Lower lobe of right lung (tissue), 2 donors: ENCODE measurements at regions not wholly inside any gene's neighbourhood (a gene's known extent, or its start where the extent isn't known, plus 50 kb on each side); places are given as distances from the start of the nearest gene placed in this dataset.

ENCODE experiments used
- ATAC-seq, 2 donors: fragments of 200-7000 bp; cut with Tn5 transposase; one replicate each; pipeline ENCODE4 v1.9.1; 2020 to 2022; ENCODE audit warnings: mild to moderate bottlenecking in 2 of 2, moderate library complexity in 2 of 2
- DNase-seq: peaks from one replicate; pipeline ENCODE4 v3.0.0-alpha.2; 2020
- H3K27ac ChIP-seq: fragments of 200-600 bp; one replicate; pipeline ENCODE4 v1.8.0; 2022
- H3K27me3 ChIP-seq: fragments of 200-600 bp; one replicate; pipeline ENCODE4 v1.8.0; 2022; ENCODE audit warnings: low read depth
- H3K36me3 ChIP-seq: fragments of 200-600 bp; one replicate; pipeline ENCODE4 v1.8.0; 2022; ENCODE audit warnings: mild to moderate bottlenecking
- H3K4me1 ChIP-seq: fragments of 200-600 bp; one replicate; pipeline ENCODE4 v1.8.0; 2022
- H3K4me3 ChIP-seq: fragments of 200-600 bp; one replicate; pipeline ENCODE4 v1.8.0; 2022; ENCODE audit warnings: mild to moderate bottlenecking
- H3K9me3 ChIP-seq: fragments of 200-600 bp; one replicate; pipeline ENCODE4 v1.8.0; 2022
- intact Hi-C: fragments of 100-400 bp; cut with DNase I; formaldehyde crosslinking; loops from one replicate; pipeline ENCODE4 v1.11.0; 2022
- TF ChIP-seq, protein P1 (sequence below): fragments of 200-600 bp; IDR thresholded peaks from one replicate; pipeline ENCODE4 v1.8.0; 2022; ENCODE audit warnings: antibody characterized with exemption, mild to moderate bottlenecking
- donor health status: DM: no; HTN: yes; CAD: no; lungs with severe emphysema.

GRCh38 chr20:23157734-23158133 lies 71.6 kb upstream of the CD93 start:
- intact Hi-C loops = no loop called here
- Histone ChIP-seq H3K4me3 (no peak overlapping the region), H3K4me1 (peaks cover 75% of the 10 kb centered on the region), H3K27me3 (no peaks in the 10 kb centered on the region), H3K36me3 (no peaks in the 10 kb centered on the region), H3K27ac (no peak overlapping the region), H3K9me3 (no peaks in the 10 kb centered on the region)
- no peak for DNase-seq
- no peak for ATAC-seq
- TF ChIP-seq, protein P1, sequence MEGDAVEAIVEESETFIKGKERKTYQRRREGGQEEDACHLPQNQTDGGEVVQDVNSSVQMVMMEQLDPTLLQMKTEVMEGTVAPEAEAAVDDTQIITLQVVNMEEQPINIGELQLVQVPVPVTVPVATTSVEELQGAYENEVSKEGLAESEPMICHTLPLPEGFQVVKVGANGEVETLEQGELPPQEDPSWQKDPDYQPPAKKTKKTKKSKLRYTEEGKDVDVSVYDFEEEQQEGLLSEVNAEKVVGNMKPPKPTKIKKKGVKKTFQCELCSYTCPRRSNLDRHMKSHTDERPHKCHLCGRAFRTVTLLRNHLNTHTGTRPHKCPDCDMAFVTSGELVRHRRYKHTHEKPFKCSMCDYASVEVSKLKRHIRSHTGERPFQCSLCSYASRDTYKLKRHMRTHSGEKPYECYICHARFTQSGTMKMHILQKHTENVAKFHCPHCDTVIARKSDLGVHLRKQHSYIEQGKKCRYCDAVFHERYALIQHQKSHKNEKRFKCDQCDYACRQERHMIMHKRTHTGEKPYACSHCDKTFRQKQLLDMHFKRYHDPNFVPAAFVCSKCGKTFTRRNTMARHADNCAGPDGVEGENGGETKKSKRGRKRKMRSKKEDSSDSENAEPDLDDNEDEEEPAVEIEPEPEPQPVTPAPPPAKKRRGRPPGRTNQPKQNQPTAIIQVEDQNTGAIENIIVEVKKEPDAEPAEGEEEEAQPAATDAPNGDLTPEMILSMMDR = no peak

- H3K9me3 ChIP-seq = no peaks in the 10 kb centered on the region
- H3K4me3 ChIP-seq = no peak overlapping the region
- TF ChIP-seq, protein P1 = no peak
- peak overlapping the region; percentile 10 for H3K27ac ChIP-seq
- intact Hi-C loops = no loop called here
- ATAC-seq (no peak), DNase-seq (no peak)
- H3K4me1 ChIP-seq = peaks cover 75% of the 10 kb centered on the region
- H3K36me3 ChIP-seq = no peaks in the 10 kb centered on the region
- no peaks in the 10 kb centered on the region for H3K27me3 ChIP-seq
Measured at GRCh38 chr20:23156842-23157423, 70.8 kb upstream of the CD93 start.

DNA sequence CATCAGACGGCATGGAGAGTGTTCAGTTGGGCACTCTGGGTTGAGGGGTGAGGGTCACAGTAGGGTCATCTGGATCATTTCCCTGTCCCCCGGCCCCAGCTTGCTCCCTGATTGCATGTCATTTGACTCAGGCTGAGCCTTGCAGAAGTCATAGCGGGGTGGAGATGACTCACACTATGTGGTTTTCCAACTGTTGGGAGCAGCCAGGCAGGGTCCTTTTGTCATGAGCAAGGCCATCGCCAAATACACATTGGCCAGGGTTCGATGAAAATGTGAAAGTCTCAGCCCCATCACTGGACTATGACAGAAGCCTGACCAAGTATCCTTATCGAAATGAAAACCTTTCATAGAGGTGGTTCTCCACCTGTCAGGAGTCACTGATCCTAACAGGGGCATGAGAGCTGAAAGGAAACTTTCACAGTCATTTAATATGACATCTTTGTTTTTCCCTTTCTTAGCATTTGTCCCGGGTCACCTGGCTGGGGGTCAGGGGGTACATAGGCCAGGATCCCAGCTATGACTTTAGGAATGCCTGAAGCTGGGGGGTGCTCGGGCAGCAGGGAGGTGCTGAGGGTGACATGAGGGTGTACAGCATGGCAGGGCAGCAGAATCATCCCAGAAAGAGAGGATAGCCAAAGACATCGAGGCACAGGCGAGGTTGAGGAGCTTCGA lies 70.2 kb upstream of the CD93 start:
- H3K27me3 ChIP-seq = no peaks in the 10 kb centered on the region
- no peak overlapping the region for H3K4me3 ChIP-seq
- no peaks in the 10 kb centered on the region for H3K36me3 ChIP-seq
- peak overlapping the region; percentile 10 for H3K27ac ChIP-seq
- ATAC-seq = peak; percentile 54 to 79
- TF ChIP-seq, protein P1 = no peak
- intact Hi-C loops = no loop called here
- peaks cover 73% of the 10 kb centered on the region for H3K4me1 ChIP-seq
- peak; percentile 76 for DNase-seq
- no peaks in the 10 kb centered on the region for H3K9me3 ChIP-seq

GRCh38 chr20:23155141-23155590 lies 69.0 kb upstream of the CD93 start:
- Histone ChIP-seq H3K4me1 (peaks cover 65% of the 10 kb centered on the region), H3K27ac (no peak overlapping the region), H3K4me3 (no peak overlapping the region), H3K27me3 (no peaks in the 10 kb centered on the region), H3K9me3 (no peaks in the 10 kb centered on the region), H3K36me3 (no peaks in the 10 kb centered on the region)
- TF ChIP-seq, protein P1 = no peak
- intact Hi-C loops = no loop called here
- DNase-seq (peak; percentile 43), ATAC-seq (no peak)

- no peaks in the 10 kb centered on the region for H3K9me3 ChIP-seq
- no peaks in the 10 kb centered on the region for H3K36me3 ChIP-seq
- H3K27ac ChIP-seq = no peak overlapping the region
- H3K4me3 ChIP-seq = no peak overlapping the region
- ATAC-seq = no peak
- no peaks in the 10 kb centered on the region for H3K27me3 ChIP-seq
- peaks cover 61% of the 10 kb centered on the region for H3K4me1 ChIP-seq
- TF ChIP-seq, protein P1 = no peak
- intact Hi-C loops = no loop called here
- peak; percentile 27 for DNase-seq
Measured at GRCh38 chr20:23153696-23154341, 67.7 kb upstream of the CD93 start.
